ENCODE measurements at regions not wholly inside any gene's neighbourhood (a gene's known extent, or its start where the extent isn't known, plus 50 kb on each side); places are given as distances from the start of the nearest gene placed in this dataset.

DNA sequence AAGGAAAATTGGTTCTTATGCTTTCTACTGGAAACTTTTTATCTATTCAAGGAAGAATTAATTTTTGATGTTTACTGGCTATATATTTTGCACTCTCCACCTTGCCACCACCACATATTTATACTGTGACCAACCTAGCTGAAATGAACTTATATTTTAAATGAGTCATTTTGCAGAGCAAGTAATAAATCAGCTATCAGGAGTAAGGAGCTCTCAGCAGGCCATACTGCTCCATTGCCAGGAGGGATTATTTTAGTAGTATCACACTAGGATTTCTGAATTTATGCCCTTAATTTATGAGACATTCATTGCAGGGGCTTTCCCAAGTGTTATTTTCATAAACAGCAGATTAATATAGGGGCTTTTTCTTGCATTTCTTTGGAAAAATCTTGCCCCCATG is 125.8 kb upstream of the CYP1B1 start:
- H3K4me3 ChIP-seq, result no peak overlapping the region
- H3K4me1 ChIP-seq, result no peaks in the 10 kb centered on the region
- ATAC-seq (no peak), DNase-seq (no peak)
- TF ChIP-seq, protein P1, sequence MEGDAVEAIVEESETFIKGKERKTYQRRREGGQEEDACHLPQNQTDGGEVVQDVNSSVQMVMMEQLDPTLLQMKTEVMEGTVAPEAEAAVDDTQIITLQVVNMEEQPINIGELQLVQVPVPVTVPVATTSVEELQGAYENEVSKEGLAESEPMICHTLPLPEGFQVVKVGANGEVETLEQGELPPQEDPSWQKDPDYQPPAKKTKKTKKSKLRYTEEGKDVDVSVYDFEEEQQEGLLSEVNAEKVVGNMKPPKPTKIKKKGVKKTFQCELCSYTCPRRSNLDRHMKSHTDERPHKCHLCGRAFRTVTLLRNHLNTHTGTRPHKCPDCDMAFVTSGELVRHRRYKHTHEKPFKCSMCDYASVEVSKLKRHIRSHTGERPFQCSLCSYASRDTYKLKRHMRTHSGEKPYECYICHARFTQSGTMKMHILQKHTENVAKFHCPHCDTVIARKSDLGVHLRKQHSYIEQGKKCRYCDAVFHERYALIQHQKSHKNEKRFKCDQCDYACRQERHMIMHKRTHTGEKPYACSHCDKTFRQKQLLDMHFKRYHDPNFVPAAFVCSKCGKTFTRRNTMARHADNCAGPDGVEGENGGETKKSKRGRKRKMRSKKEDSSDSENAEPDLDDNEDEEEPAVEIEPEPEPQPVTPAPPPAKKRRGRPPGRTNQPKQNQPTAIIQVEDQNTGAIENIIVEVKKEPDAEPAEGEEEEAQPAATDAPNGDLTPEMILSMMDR (IDR thresholded peaks at IDR 0.05), result no peak
- H3K27me3 ChIP-seq, result peaks cover 0 to 7% (median 5%) of the 10 kb centered on the region in 7 donors
- H3K27ac ChIP-seq, result no peak overlapping the region
- no peaks in the 10 kb centered on the region for H3K9me3 ChIP-seq
- intact Hi-C loops (cut with DNase I), result no loop called here
- no peaks in the 10 kb centered on the region for H3K36me3 ChIP-seq

DNA sequence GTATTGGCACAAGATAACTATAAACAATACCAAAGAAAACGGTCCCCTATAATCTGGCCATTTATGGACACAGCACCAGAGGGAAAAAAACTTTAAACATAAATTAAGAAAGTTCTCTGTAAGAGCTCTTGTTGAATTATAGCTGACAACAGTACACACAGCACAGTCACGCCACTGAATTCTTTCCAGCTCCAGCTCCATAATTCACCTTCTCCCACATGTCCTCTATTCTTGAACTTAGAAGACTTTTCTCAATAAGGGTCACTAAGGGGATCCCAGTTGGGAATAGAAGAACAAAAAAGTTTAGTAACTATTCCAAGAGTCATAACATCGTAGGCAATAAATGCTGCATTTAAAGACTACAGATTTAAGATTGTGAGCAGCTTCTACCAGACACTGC is 124.6 kb upstream of the CYP1B1 start:
- WGBS, 2 donors, result 77 to 79% methylated on average over 3 of the region's 3 CpGs
- Histone ChIP-seq H3K36me3 (no peaks in the 10 kb centered on the region), H3K27me3 (peaks cover 0 to 8% (median 5%) of the 10 kb centered on the region in 7 donors), H3K9me3 (no peaks in the 10 kb centered on the region), H3K4me1 (no peaks in the 10 kb centered on the region), H3K4me3 (no peak overlapping the region), H3K27ac (no peak overlapping the region)
- DNase-seq (no peak), ATAC-seq (no peak)
- intact Hi-C loops (cut with DNase I), result no loop called here
- TF ChIP-seq, protein P1 (IDR thresholded peaks at IDR 0.05), result no peak

DNA sequence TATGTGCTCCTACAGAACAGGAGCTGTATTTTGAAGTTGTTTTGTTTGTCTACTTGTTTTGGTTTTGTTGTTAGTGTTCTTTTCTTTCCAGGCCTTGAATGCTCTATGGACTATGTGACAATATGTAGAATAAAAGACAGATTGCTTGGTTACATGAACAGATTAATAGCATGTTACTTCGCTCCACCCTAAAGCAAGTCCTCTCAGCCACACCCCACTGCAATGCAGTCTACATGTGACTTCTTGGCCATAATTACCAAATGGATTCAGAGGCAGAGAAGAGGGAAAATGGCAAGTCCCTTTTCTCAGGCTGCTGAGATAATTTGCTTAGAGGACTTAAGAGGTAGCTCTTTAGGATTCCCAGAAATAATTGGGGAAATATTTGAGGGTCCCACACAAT is 123.2 kb upstream of the CYP1B1 start:
- H3K36me3 ChIP-seq, result no peaks in the 10 kb centered on the region
- DNase-seq (no peak), ATAC-seq (no peak)
- no peak overlapping the region for H3K27ac ChIP-seq
- H3K4me1 ChIP-seq, result no peaks in the 10 kb centered on the region
- H3K9me3 ChIP-seq, result no peaks in the 10 kb centered on the region
- H3K27me3 ChIP-seq, result peaks cover 0 to 10% (median 5%) of the 10 kb centered on the region in 7 donors
- H3K4me3 ChIP-seq, result no peak overlapping the region
- WGBS, 2 donors, result 93 to 96% methylated on average over 1 of the region's 1 CpG
- intact Hi-C loops (cut with DNase I), result no loop called here
- TF ChIP-seq, protein P1 (IDR thresholded peaks at IDR 0.05), result no peak

DNA sequence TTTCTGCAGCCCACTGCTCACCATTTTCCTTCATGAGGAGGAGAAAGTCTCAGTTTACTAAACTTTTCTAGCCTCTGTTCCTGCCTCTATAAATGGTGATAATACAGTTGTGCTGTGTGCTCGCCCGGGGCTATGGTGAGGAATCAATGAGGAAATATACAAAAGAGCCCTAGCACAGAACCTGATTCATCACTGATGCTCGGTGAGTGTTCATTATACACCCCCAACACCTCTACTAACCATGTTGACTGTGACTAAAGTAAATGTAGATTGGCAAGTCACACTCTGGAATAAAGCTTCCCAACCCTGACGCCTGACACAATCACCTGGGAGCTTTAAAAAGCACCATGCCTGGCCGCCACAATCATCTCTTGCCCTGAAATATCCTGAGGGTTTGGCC is 118.8 kb upstream of the CYP1B1 start:
- ATAC-seq, result no peak
- DNase-seq, result no peak
- TF ChIP-seq, protein P1 (IDR thresholded peaks at IDR 0.05), result no peak
- peaks cover 0 to 6% (median 0%) of the 10 kb centered on the region in 9 donors for H3K4me1 ChIP-seq
- H3K9me3 ChIP-seq, result no peaks in the 10 kb centered on the region
- no peak overlapping the region for H3K4me3 ChIP-seq
- no peak overlapping the region for H3K27ac ChIP-seq
- H3K36me3 ChIP-seq, result no peaks in the 10 kb centered on the region
- intact Hi-C loops (cut with DNase I), result no loop called here
- H3K27me3 ChIP-seq, result peaks cover 0 to 5% (median 0%) of the 10 kb centered on the region in 7 donors
- WGBS, 2 donors, result 90 to 92% methylated on average over 5 of the region's 5 CpGs
